Limb (tissue), 2 donors: ENCODE measurements at regions not wholly inside any gene's neighbourhood (a gene's known extent, or its start where the extent isn't known, plus 50 kb on each side); places are given as distances from the start of the nearest gene placed in this dataset.
"Not testable (repeated sequence)": the region's sequence is repeated elsewhere in the genome, so short reads cannot be mapped to it uniquely, and the experiment has no call there.

Experiments used
- DNase-seq, 2 donors: peaks; one replicate each; pipeline ENCODE4 v3.0.0-alpha.2; 2016; ENCODE audit errors: extremely low spot score in 2 of 2

GRCh38 chr4:34506511-34507092 is 1737.7 kb downstream of the ARAP2 start:
- not testable (repeated sequence) for DNase-seq

GRCh38 chr4:34512616-34513015 is 1731.7 kb downstream of the ARAP2 start:
- no peak for DNase-seq

- no peak for DNase-seq
Observed at GRCh38 chr4:34516524-34516923, 1727.8 kb downstream of the ARAP2 start.

- DNase-seq, result no peak
Observed at GRCh38 chr4:34534916-34535315, 1709.4 kb downstream of the ARAP2 start.

GRCh38 chr4:34566091-34566490 is 1678.2 kb downstream of the ARAP2 start:
- no peak for DNase-seq

GRCh38 chr4:34572026-34572425 is 1672.3 kb downstream of the ARAP2 start:
- no peak for DNase-seq

GRCh38 chr4:34615315-34615714 is 1629.0 kb downstream of the ARAP2 start:
- no peak for DNase-seq

- no peak for DNase-seq
Observed at GRCh38 chr4:34619531-34620162, 1624.7 kb downstream of the ARAP2 start.

- DNase-seq, result no peak
Observed at GRCh38 chr4:34628471-34628870, 1615.8 kb downstream of the ARAP2 start.

- no peak for DNase-seq
Observed at GRCh38 chr4:34629451-34629850, 1614.9 kb downstream of the ARAP2 start.

- peak in 1 of 2 donors; percentile 28 for DNase-seq
Observed at GRCh38 chr4:34633241-34633640, 1611.1 kb downstream of the ARAP2 start.

GRCh38 chr4:34636623-34637022 is 1607.7 kb downstream of the ARAP2 start:
- no peak for DNase-seq

- DNase-seq, result no peak
Observed at GRCh38 chr4:34643476-34643875, 1600.8 kb downstream of the ARAP2 start.

GRCh38 chr4:34644579-34645115 is 1599.7 kb downstream of the ARAP2 start:
- no peak for DNase-seq

GRCh38 chr4:34649716-34650115 is 1594.6 kb downstream of the ARAP2 start:
- DNase-seq, result no peak

- DNase-seq, result no peak
Observed at GRCh38 chr4:34664051-34664450, 1580.3 kb downstream of the ARAP2 start.

GRCh38 chr4:34676400-34676799 is 1567.9 kb downstream of the ARAP2 start:
- DNase-seq, result no peak

GRCh38 chr4:34678431-34678830 is 1565.9 kb downstream of the ARAP2 start:
- DNase-seq, result no peak

- no peak for DNase-seq
Observed at GRCh38 chr4:34679228-34679627, 1565.1 kb downstream of the ARAP2 start.

GRCh38 chr4:34709564-34709963 is 1534.8 kb downstream of the ARAP2 start:
- DNase-seq, result no peak

GRCh38 chr4:34718576-34719245 is 1525.6 kb downstream of the ARAP2 start:
- no peak for DNase-seq

GRCh38 chr4:34720571-34720970 is 1523.7 kb downstream of the ARAP2 start:
- DNase-seq, result peak in 1 of 2 donors; percentile 71

- no peak for DNase-seq
Observed at GRCh38 chr4:34721835-34722234, 1522.5 kb downstream of the ARAP2 start.
